ENCODE measurements at regions not wholly inside any gene's neighbourhood (a gene's known extent, or its start where the extent isn't known, plus 50 kb on each side); places are given as distances from the start of the nearest gene placed in this dataset.
A peak's percentile ranks its signal among the peaks of the same experiment; 100 is the strongest.

GRCh38 chrX:20361081-20361889 lies 94.6 kb upstream of the RPS6KA3 start:
- Mint-ChIP-seq H3K27me3 (ENCODE audit: low read depth, unreplicated experiment) (no peaks in the 10 kb centered on the region), H3K27ac (ENCODE audit: unreplicated experiment) (peak overlapping the region; percentile 62), H3K9me3 (ENCODE audit: unreplicated experiment) (no peaks in the 10 kb centered on the region), H3K36me3 (ENCODE audit: low read depth, unreplicated experiment) (no peaks in the 10 kb centered on the region), H3K4me3 (ENCODE audit: unreplicated experiment) (no peak overlapping the region), H3K4me1 (ENCODE audit: low read depth, unreplicated experiment) (peaks cover 14% of the 10 kb centered on the region)
- Histone ChIP-seq H2AFZ (ENCODE audit: low read depth, low read length) (no peak overlapping the region), H3K4me1 (ENCODE audit: insufficient read depth, low read length) (peaks cover 20% of the 10 kb centered on the region), H3K27me3 (ENCODE audit: insufficient read depth, low read length) (no peaks in the 10 kb centered on the region), H4K20me1 (ENCODE audit: insufficient read depth, low read length) (no peaks in the 10 kb centered on the region), H3K4me2 (ENCODE audit: low read length) (peak overlapping the region; percentile 80), H3K9me3 (ENCODE audit: insufficient read depth, low read depth, low read length) (no peaks in the 10 kb centered on the region), H3K79me2 (ENCODE audit: insufficient read depth, low read length) (no peaks in the 10 kb centered on the region), H3K36me3 (ENCODE audit: insufficient read depth, low read length) (no peaks in the 10 kb centered on the region), H3K27ac (ENCODE audit: low read depth, low read length) (peak overlapping the region; percentile 26), H3K9ac (ENCODE audit: low read length) (peak overlapping the region; percentile 27), H3K4me3 (ENCODE audit: insufficient read depth, low read depth, low read length) (no peak overlapping the region)
- no peak for TF ChIP-seq CTCF (IDR thresholded peaks at IDR 0.05; ENCODE audit: insufficient read depth, low read depth, low read length)
- no peak for TF ChIP-seq EZH2 (IDR thresholded peaks at IDR 0.05; ENCODE audit: insufficient read depth, low read length)
- peak; percentile 99 for FAIRE-seq
- peak; percentile 74 for DNase-seq (ENCODE audit: low read depth)

GRCh38 chrX:20355187-20355586 lies 88.5 kb upstream of the RPS6KA3 start:
- FAIRE-seq (no peak), DNase-seq (ENCODE audit: low read depth) (no peak)
- Mint-ChIP-seq H3K27ac (ENCODE audit: unreplicated experiment) (no peak overlapping the region), H3K27me3 (ENCODE audit: low read depth, unreplicated experiment) (no peaks in the 10 kb centered on the region), H3K9me3 (ENCODE audit: unreplicated experiment) (no peaks in the 10 kb centered on the region), H3K4me3 (ENCODE audit: unreplicated experiment) (no peak overlapping the region), H3K36me3 (ENCODE audit: low read depth, unreplicated experiment) (no peaks in the 10 kb centered on the region), H3K4me1 (ENCODE audit: low read depth, unreplicated experiment) (no peaks in the 10 kb centered on the region)
- H3K4me1 ChIP-seq (ENCODE audit: insufficient read depth, low read length): no peaks in the 10 kb centered on the region
- H3K27ac ChIP-seq (ENCODE audit: low read depth, low read length): no peak overlapping the region
- H3K4me3 ChIP-seq (ENCODE audit: insufficient read depth, low read depth, low read length): no peak overlapping the region
- H3K27me3 ChIP-seq (ENCODE audit: insufficient read depth, low read length): no peaks in the 10 kb centered on the region
- H3K9me3 ChIP-seq (ENCODE audit: insufficient read depth, low read depth, low read length): no peaks in the 10 kb centered on the region
- H3K79me2 ChIP-seq (ENCODE audit: insufficient read depth, low read length): no peaks in the 10 kb centered on the region
- TF ChIP-seq CTCF (IDR thresholded peaks at IDR 0.05; ENCODE audit: insufficient read depth, low read depth, low read length) (no peak), EZH2 (IDR thresholded peaks at IDR 0.05; ENCODE audit: insufficient read depth, low read length) (no peak)
- no peak overlapping the region for H3K4me2 ChIP-seq (ENCODE audit: low read length)
- H3K9ac ChIP-seq (ENCODE audit: low read length): no peak overlapping the region
- H2AFZ ChIP-seq (ENCODE audit: low read depth, low read length): no peak overlapping the region
- no peaks in the 10 kb centered on the region for H4K20me1 ChIP-seq (ENCODE audit: insufficient read depth, low read length)
- no peaks in the 10 kb centered on the region for H3K36me3 ChIP-seq (ENCODE audit: insufficient read depth, low read length)

GRCh38 chrX:20354505-20354904 lies 87.8 kb upstream of the RPS6KA3 start:
- no peak overlapping the region for H3K4me3 Mint-ChIP-seq (ENCODE audit: unreplicated experiment)
- no peaks in the 10 kb centered on the region for H3K36me3 ChIP-seq (ENCODE audit: insufficient read depth, low read length)
- no peak for DNase-seq (ENCODE audit: low read depth)
- H3K4me3 ChIP-seq (ENCODE audit: insufficient read depth, low read depth, low read length): no peak overlapping the region
- no peaks in the 10 kb centered on the region for H4K20me1 ChIP-seq (ENCODE audit: insufficient read depth, low read length)
- H3K9me3 ChIP-seq (ENCODE audit: insufficient read depth, low read depth, low read length): no peaks in the 10 kb centered on the region
- no peaks in the 10 kb centered on the region for H3K27me3 ChIP-seq (ENCODE audit: insufficient read depth, low read length)
- no peak overlapping the region for H2AFZ ChIP-seq (ENCODE audit: low read depth, low read length)
- no peak for FAIRE-seq
- H3K4me1 ChIP-seq (ENCODE audit: insufficient read depth, low read length): no peaks in the 10 kb centered on the region
- H3K79me2 ChIP-seq (ENCODE audit: insufficient read depth, low read length): no peaks in the 10 kb centered on the region
- H3K9ac ChIP-seq (ENCODE audit: low read length): no peak overlapping the region
- H3K4me2 ChIP-seq (ENCODE audit: low read length): no peak overlapping the region
- H3K36me3 Mint-ChIP-seq (ENCODE audit: low read depth, unreplicated experiment): no peaks in the 10 kb centered on the region
- no peaks in the 10 kb centered on the region for H3K27me3 Mint-ChIP-seq (ENCODE audit: low read depth, unreplicated experiment)
- no peaks in the 10 kb centered on the region for H3K4me1 Mint-ChIP-seq (ENCODE audit: low read depth, unreplicated experiment)
- no peaks in the 10 kb centered on the region for H3K9me3 Mint-ChIP-seq (ENCODE audit: unreplicated experiment)
- TF ChIP-seq CTCF (IDR thresholded peaks at IDR 0.05; ENCODE audit: insufficient read depth, low read depth, low read length) (no peak), EZH2 (IDR thresholded peaks at IDR 0.05; ENCODE audit: insufficient read depth, low read length) (no peak)
- H3K27ac Mint-ChIP-seq (ENCODE audit: unreplicated experiment): no peak overlapping the region
- no peak overlapping the region for H3K27ac ChIP-seq (ENCODE audit: low read depth, low read length)

Data from astrocyte (in vitro differentiated cells and primary cell).